Liver (tissue), 8 donors: ENCODE measurements at regions not wholly inside any gene's neighbourhood (a gene's known extent, or its start where the extent isn't known, plus 50 kb on each side); places are given as distances from the start of the nearest gene placed in this dataset.

Experiments
- DNase-seq: peaks from one replicate; pipeline ENCODE4 v3.0.0-alpha.2; 2017; ENCODE audit warnings: low spot score
- H3K27ac ChIP-seq, 2 donors: one replicate each; pipeline ENCODE4 v1.7.0; 2013; ENCODE audit warnings: inconsistent platforms in 2 of 2, low read length in 2 of 2, control low read depth in 1 of 2, low read depth in 1 of 2, mild to moderate bottlenecking in 1 of 2
- H3K27me3 ChIP-seq, 4 donors: one replicate each; pipeline versions ENCODE4 v1.6.1 to v1.7.0; 2013; ENCODE audit warnings: low read length in 3 of 4, inconsistent platforms in 1 of 4, mild to moderate bottlenecking in 1 of 4, moderate library complexity in 1 of 4; ENCODE audit not compliant: control insufficient read depth in 4 of 4, insufficient read depth in 4 of 4
- H3K36me3 ChIP-seq, 4 donors: one replicate each; pipeline versions ENCODE4 v1.6.1 to v1.7.0; 2013; ENCODE audit warnings: low read length in 3 of 4, mild to moderate bottlenecking in 3 of 4, low read depth in 1 of 4, moderate library complexity in 1 of 4; ENCODE audit not compliant: control insufficient read depth in 4 of 4, insufficient read depth in 3 of 4
- H3K4me1 ChIP-seq, 4 donors: one replicate each; pipeline versions ENCODE4 v1.6.1 to v1.7.0; 2013; ENCODE audit warnings: low read length in 3 of 4, mild to moderate bottlenecking in 3 of 4, moderate library complexity in 1 of 4; ENCODE audit not compliant: control insufficient read depth in 4 of 4, insufficient read depth in 4 of 4
- H3K4me3 ChIP-seq, 3 donors: one replicate each; pipeline versions ENCODE4 v1.6.1 to v1.7.0; 2013; ENCODE audit warnings: low read length in 3 of 3, control low read depth in 1 of 3, low read depth in 1 of 3, mild to moderate bottlenecking in 1 of 3
- H3K9ac ChIP-seq, 2 donors: one replicate each; pipeline ENCODE4 v1.7.0; 2013; ENCODE audit warnings: low read length in 2 of 2, mild to moderate bottlenecking in 2 of 2, moderate library complexity in 2 of 2, control low read depth in 1 of 2, low read depth in 1 of 2
- H3K9me3 ChIP-seq, 4 donors: one replicate each; pipeline versions ENCODE4 v1.6.1 to v1.7.0; 2013; ENCODE audit warnings: low read length in 3 of 4; ENCODE audit not compliant: control insufficient read depth in 4 of 4
- EGR1 ChIP-seq, 2 donors: IDR thresholded peaks; 2 replicates each; pipeline ENCODE4 v1.6.1; 2016 to 2018; ENCODE audit warnings: antibody characterized with exemption in 2 of 2, low read depth in 2 of 2
- FOXA1 ChIP-seq: IDR thresholded peaks from 2 replicates; pipeline ENCODE4 v1.6.1; 2016; ENCODE audit warnings: antibody characterized with exemption
- FOXA2 ChIP-seq: IDR thresholded peaks from 2 replicates; pipeline ENCODE4 v1.6.1; 2016; ENCODE audit warnings: antibody characterized with exemption
- GABPA ChIP-seq, 2 donors: IDR thresholded peaks in 1 of 2; conservative IDR thresholded peaks in 1 of 2; 2 replicates each; pipeline ENCODE4 v1.6.1; 2016; ENCODE audit warnings: antibody characterized with exemption in 2 of 2, mild to moderate bottlenecking in 1 of 2, moderate library complexity in 1 of 2
- HNF4A ChIP-seq, 2 donors: conservative IDR thresholded peaks; 2 replicates each; pipeline ENCODE4 v1.6.1; 2016; ENCODE audit warnings: antibody characterized with exemption in 2 of 2, mild to moderate bottlenecking in 2 of 2
- HNF4G ChIP-seq: IDR thresholded peaks from 2 replicates; pipeline ENCODE4 v1.6.1; 2016; ENCODE audit warnings: antibody characterized with exemption
- JUND ChIP-seq, 2 donors: IDR thresholded peaks; 2 replicates each; pipeline ENCODE4 v1.6.1; 2016; ENCODE audit warnings: antibody characterized with exemption in 2 of 2
- MAX ChIP-seq: IDR thresholded peaks from 2 replicates; pipeline ENCODE4 v1.6.1; 2016; ENCODE audit warnings: antibody characterized with exemption
- NR2F2 ChIP-seq: IDR thresholded peaks from 2 replicates; pipeline ENCODE4 v1.6.1; 2016; ENCODE audit warnings: antibody characterized with exemption
- RAD21 ChIP-seq, 2 donors: IDR thresholded peaks; 2 replicates each; pipeline ENCODE4 v1.6.1; 2016; ENCODE audit warnings: antibody characterized with exemption in 2 of 2, mild to moderate bottlenecking in 2 of 2
- REST ChIP-seq: IDR thresholded peaks from 2 replicates; pipeline ENCODE4 v1.6.1; 2016; ENCODE audit warnings: antibody characterized with exemption, mild to moderate bottlenecking
- RXRA ChIP-seq, 2 donors: IDR thresholded peaks; 2 replicates each; pipeline ENCODE4 v1.6.1; 2017 to 2018; ENCODE audit warnings: antibody characterized with exemption in 2 of 2, mild to moderate bottlenecking in 1 of 2
- SP1 ChIP-seq: IDR thresholded peaks from 2 replicates; pipeline ENCODE4 v1.6.1; 2018; ENCODE audit warnings: antibody characterized with exemption, mild to moderate bottlenecking
- TAF1 ChIP-seq: conservative IDR thresholded peaks from 2 replicates; pipeline ENCODE4 v1.6.1; 2016; ENCODE audit warnings: antibody characterized with exemption, mild to moderate bottlenecking
- YY1 ChIP-seq: IDR thresholded peaks from 2 replicates; pipeline ENCODE4 v1.6.1; 2016; ENCODE audit warnings: antibody characterized with exemption, mild to moderate bottlenecking
- WGBS: extraction: QIAGEN DNeasy Blood & Tissue Kit; methylation state at CpG from one replicate; pipeline ENCODE4 v1.1.7; 2013; 5-methylcytosine and 5-hydroxymethylcytosine counted together
- TF ChIP-seq, protein P1 (sequence below): IDR thresholded peaks from 2 replicates; pipeline ENCODE4 v1.6.1; 2016; ENCODE audit warnings: antibody characterized with exemption
- TF ChIP-seq, protein P2 (sequence below): IDR thresholded peaks from 2 replicates; pipeline ENCODE4 v1.6.1; 2016; ENCODE audit warnings: antibody characterized with exemption
- TF ChIP-seq, protein P3 (sequence below): fragments of 150-350 bp; IDR thresholded peaks from 2 replicates; pipeline ENCODE4 v1.5.1; 2017; ENCODE audit warnings: improper control_type of control experiment, low read depth, low read length; ENCODE audit not compliant: missing input control
- donor health status: healthy.
- donor health status: healthy.
- donor health status: healthy.
- donor health status: healthy.
- donor health status: healthy.

- WGBS: 89% methylated on average over 2 of the region's 2 CpGs
- H3K27me3 ChIP-seq: no peaks in the 10 kb centered on the region
- no peak overlapping the region for H3K27ac ChIP-seq
- no peaks in the 10 kb centered on the region for H3K4me1 ChIP-seq
- H3K36me3 ChIP-seq: no peaks in the 10 kb centered on the region
- no peak for TF ChIP-seq RXRA (IDR thresholded peaks at IDR 0.05)
- TF ChIP-seq, protein P1, sequence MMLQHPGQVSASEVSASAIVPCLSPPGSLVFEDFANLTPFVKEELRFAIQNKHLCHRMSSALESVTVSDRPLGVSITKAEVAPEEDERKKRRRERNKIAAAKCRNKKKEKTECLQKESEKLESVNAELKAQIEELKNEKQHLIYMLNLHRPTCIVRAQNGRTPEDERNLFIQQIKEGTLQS: no peak
- TF ChIP-seq HNF4A (conservative IDR thresholded peaks at IDR 0.05): no peak
- TF ChIP-seq RAD21 (IDR thresholded peaks at IDR 0.05): no peak
- no peak for TF ChIP-seq FOXA2
- no peak for TF ChIP-seq EGR1 (IDR thresholded peaks at IDR 0.05; ENCODE audit: low read depth in 2 of 2)
- no peak for TF ChIP-seq YY1
- TF ChIP-seq NR2F2: no peak
- TF ChIP-seq HNF4G: no peak
- TF ChIP-seq FOXA1: no peak
- no peak for TF ChIP-seq JUND (IDR thresholded peaks at IDR 0.05)
- TF ChIP-seq, protein P2, sequence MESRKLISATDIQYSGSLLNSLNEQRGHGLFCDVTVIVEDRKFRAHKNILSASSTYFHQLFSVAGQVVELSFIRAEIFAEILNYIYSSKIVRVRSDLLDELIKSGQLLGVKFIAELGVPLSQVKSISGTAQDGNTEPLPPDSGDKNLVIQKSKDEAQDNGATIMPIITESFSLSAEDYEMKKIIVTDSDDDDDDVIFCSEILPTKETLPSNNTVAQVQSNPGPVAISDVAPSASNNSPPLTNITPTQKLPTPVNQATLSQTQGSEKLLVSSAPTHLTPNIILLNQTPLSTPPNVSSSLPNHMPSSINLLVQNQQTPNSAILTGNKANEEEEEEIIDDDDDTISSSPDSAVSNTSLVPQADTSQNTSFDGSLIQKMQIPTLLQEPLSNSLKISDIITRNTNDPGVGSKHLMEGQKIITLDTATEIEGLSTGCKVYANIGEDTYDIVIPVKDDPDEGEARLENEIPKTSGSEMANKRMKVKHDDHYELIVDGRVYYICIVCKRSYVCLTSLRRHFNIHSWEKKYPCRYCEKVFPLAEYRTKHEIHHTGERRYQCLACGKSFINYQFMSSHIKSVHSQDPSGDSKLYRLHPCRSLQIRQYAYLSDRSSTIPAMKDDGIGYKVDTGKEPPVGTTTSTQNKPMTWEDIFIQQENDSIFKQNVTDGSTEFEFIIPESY: no peak
- no peak for TF ChIP-seq SP1
- TF ChIP-seq MAX: no peak
- no peak for DNase-seq
- H3K9me3 ChIP-seq: no peaks in the 10 kb centered on the region
- no peak overlapping the region for H3K9ac ChIP-seq
- no peak overlapping the region for H3K4me3 ChIP-seq
These were observed 163.8 kb upstream of the TAB2 start for GRCh38 chr6:149153693-149154092.

GRCh38 chr6:149154261-149154821 is 163.2 kb upstream of the TAB2 start:
- Histone ChIP-seq H3K4me1 (no peaks in the 10 kb centered on the region), H3K4me3 (no peak overlapping the region), H3K27ac (no peak overlapping the region), H3K27me3 (no peaks in the 10 kb centered on the region), H3K9ac (no peak overlapping the region), H3K36me3 (no peaks in the 10 kb centered on the region), H3K9me3 (no peaks in the 10 kb centered on the region)
- 78% methylated on average over 1 of the region's 1 CpG for WGBS
- no peak for DNase-seq
- TF ChIP-seq RXRA (IDR thresholded peaks at IDR 0.05) (no peak), HNF4A (conservative IDR thresholded peaks at IDR 0.05) (no peak), REST (no peak), JUND (IDR thresholded peaks at IDR 0.05) (no peak), GABPA (IDR thresholded peaks at IDR 0.05 in 1 of 2, conservative IDR thresholded peaks at IDR 0.05 in 1 of 2) (no peak), SP1 (no peak), RAD21 (IDR thresholded peaks at IDR 0.05) (no peak), FOXA1 (no peak), MAX (no peak), FOXA2 (no peak), HNF4G (no peak), NR2F2 (no peak), TAF1 (no peak), EGR1 (IDR thresholded peaks at IDR 0.05; ENCODE audit: low read depth in 2 of 2) (no peak), YY1 (no peak)
- TF ChIP-seq, protein P3, sequence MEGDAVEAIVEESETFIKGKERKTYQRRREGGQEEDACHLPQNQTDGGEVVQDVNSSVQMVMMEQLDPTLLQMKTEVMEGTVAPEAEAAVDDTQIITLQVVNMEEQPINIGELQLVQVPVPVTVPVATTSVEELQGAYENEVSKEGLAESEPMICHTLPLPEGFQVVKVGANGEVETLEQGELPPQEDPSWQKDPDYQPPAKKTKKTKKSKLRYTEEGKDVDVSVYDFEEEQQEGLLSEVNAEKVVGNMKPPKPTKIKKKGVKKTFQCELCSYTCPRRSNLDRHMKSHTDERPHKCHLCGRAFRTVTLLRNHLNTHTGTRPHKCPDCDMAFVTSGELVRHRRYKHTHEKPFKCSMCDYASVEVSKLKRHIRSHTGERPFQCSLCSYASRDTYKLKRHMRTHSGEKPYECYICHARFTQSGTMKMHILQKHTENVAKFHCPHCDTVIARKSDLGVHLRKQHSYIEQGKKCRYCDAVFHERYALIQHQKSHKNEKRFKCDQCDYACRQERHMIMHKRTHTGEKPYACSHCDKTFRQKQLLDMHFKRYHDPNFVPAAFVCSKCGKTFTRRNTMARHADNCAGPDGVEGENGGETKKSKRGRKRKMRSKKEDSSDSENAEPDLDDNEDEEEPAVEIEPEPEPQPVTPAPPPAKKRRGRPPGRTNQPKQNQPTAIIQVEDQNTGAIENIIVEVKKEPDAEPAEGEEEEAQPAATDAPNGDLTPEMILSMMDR: no peak
- TF ChIP-seq, protein P2: no peak
- TF ChIP-seq, protein P1: no peak
